NCI-H748 (cell line): ENCODE measurements at regions not wholly inside any gene's neighbourhood (a gene's known extent, or its start where the extent isn't known, plus 50 kb on each side); places are given as distances from the start of the nearest gene placed in this dataset.
A peak's percentile ranks its signal among the peaks of the same experiment; 100 is the strongest.
"Not testable (repeated sequence)": the region's sequence is repeated elsewhere in the genome, so short reads cannot be mapped to it uniquely, and the experiment has no call there.

Experiments
- DNase-seq: peaks from one replicate; lab custom pipeline; 2025; ENCODE audit not compliant: unreplicated experiment; lab: John Stamatoyannopoulos, UW

DNA sequence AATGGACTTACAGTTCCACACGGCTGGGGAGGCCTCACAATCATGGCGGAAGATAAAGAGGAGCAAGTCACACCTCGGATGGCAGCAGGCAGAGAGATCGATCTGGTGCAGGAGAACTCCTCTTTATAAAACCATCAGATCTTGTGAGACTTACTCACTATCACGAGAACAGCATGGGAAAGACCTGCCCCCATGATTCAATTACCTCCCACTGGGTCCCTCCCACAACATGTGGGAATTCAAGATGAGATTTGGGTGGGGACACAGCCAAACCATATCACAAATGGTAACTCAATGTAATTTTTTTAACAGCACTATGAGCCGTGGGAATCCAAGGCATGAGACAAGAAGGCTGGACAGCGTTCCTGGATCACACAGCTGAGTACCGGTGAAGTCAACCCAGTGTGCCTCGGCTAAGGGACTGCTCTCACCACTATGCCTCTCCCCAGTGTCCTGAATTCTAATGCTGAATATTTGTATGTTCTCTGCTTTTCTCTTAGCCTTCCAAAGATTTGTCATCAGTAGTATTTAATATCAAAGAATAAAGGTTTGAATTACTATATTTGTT, 84.3 kb downstream of the IRS2 start:
- not testable (repeated sequence) for DNase-seq

DNA sequence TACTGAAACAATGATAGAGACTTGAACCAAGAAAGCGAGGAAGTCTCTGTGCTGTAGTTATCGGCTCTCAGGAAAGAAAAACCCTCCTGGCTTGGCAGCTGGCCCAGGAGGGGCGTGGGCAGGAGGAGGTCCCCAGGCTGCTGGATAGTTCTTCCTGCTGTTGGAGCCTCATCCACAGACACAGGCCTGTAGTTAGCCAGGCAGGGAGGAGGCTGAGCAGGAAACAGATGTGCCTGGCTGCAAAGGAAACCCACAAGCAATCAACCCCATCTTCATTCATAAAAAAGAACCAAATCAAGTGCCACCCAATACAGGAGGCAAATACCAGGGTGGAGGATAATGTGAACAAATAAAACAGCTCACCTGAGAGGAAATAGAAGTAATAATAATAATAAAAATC, 86.2 kb downstream of the IRS2 start:
- peak; percentile 88 for DNase-seq

DNA sequence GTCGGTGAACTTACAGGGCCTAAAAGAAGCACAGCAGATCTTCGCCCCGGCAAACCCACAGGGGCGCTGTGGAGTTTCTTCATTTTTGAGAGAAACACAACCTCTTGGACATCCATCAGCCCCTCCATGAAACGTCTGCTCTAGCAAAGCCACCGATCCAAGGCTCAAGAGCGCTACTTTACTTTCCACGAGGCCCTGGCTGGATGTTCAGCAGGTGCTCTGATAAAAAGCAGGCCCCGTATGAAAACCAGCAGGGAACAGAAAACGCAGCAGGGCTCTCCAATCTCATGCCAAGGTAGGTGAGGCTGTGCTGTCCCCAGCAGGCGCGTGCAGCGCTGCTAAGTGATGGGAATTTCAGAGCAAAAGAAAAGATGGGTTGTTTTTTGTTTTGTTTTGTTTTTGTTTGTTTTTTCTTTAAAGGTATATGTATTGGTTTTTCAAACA, 86.7 kb downstream of the IRS2 start:
- DNase-seq = peak; percentile 36

DNA sequence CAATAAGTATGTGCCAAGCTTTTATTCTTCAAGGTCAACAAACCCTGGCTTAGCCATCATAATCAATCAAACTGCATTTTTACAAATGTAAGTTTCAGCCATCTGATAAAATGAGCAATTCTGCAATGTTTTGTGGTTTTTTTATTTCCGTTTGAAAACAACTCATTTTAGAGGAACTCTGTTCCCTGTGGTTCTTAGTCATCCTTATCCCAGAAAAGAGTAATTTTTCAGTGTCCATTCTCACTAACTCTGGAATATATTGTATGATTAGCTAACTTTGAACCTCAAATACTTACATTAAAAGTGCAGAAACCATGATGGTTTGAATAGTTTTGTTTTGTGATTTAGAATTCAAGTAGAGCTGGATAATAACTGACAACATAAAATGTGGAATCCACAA, 87.6 kb downstream of the IRS2 start:
- no peak for DNase-seq

DNA sequence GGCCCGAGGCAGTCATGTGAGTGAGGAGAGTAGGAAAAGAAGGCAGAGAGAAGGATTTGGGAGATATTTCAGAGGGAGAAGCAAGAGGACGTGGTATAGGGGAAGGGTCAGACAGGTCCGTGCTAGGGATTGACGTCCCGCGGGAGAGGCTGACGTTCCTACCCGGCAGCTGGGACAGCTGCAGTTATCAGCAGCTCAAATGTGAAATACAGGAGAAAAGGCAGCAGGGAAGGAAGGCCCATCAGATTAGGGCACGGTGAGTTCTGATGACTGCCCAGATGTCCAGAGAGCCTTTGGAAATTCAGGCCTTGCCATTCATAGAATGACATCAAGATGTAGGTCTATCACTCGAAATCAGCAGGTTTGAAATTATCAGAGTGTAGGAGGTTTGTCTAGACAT, 88.4 kb downstream of the IRS2 start:
- no peak for DNase-seq

DNA sequence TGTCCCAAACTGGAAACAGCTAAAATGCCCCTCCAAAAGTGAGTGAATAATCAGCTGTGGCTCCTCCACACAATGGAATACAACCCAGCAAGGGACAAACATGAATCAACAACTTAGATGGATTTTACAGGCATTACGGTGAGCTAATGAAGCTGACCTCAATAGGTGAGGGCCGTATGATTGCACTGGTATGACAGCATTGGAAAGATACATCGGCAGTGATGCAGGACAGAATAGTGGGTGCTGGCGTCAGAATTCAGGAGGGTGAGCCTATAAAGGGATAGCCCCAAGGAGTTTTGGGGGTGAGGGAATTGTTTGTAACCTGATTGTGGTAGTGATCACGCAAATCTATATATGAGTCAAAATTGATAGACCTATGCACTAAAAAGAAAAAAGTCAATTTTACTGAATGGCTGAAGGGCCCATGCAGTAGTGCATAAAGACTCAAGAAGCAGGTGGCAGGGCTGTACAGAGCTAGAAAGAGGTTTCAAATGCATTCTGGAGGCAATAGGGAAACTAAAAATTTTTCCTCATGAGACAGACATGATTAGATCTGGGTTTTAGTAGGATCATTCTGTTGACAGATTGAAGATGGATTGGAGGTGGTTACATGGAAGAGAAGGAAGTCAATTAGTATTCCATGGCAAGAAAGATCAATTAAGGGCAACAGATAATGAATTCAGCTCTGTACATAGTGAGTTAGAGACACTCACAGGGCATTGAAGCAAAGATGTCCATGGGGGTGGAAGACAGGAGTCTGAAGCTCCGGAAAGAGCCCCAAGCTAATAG, 90.8 kb downstream of the IRS2 start:
- DNase-seq = no peak

DNA sequence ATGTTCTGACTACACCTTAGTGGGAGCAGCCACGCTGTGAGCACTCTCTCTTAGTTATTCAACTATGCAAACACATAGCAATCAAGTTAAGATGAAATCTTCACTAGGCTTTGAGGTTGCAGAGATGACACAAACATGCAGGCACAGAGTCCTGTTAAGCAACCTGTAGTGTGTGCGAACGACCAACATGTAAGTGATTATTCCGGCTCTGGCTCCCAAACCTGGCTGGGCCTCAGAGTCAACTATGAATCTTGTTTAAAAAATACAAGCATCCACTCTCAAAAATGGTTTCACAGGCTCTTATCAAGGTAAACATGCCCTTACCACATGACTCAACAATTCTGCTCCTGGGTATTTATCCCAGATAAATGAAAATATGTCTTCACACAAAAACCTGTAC, 91.4 kb downstream of the IRS2 start:
- DNase-seq = no peak

DNA sequence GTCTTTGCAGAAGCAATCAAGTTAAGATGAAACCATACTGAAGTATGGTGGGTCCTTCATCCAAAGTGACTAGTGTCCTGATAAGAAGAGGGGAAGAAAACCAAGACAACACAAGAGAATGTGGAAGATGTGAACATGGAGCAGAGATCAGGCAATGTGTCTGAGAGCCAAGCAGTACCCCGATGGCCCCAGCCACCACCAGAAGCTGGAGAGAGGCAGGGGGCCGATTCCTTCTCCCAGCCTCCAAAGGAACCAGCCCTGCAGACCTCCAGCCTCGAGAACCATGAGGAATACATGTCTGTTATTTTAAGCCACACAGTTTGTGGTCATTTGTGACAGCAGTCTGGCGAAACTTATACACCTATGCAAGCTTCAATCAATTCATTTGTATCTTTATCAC, 93.2 kb downstream of the IRS2 start:
- DNase-seq = no peak

DNA sequence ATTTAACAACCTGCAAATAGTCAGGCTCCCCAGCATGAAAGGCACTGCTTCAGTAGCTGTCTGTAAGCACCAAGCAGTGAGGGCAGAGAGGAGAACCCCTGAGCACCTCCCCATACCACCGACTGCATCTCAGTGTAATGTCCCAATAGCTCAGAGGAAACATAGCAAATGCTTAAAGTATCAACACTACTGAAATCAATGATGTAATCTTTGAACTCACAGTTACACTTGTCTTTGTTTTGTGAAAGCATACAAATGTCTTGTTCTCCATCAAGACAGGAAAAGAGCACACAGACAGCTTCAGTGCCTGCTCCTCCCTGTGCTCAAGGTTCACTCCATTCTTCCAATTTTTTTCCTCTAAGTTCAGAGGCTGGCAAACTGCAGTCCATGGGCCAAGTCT, 94.7 kb downstream of the IRS2 start:
- DNase-seq = no peak

DNA sequence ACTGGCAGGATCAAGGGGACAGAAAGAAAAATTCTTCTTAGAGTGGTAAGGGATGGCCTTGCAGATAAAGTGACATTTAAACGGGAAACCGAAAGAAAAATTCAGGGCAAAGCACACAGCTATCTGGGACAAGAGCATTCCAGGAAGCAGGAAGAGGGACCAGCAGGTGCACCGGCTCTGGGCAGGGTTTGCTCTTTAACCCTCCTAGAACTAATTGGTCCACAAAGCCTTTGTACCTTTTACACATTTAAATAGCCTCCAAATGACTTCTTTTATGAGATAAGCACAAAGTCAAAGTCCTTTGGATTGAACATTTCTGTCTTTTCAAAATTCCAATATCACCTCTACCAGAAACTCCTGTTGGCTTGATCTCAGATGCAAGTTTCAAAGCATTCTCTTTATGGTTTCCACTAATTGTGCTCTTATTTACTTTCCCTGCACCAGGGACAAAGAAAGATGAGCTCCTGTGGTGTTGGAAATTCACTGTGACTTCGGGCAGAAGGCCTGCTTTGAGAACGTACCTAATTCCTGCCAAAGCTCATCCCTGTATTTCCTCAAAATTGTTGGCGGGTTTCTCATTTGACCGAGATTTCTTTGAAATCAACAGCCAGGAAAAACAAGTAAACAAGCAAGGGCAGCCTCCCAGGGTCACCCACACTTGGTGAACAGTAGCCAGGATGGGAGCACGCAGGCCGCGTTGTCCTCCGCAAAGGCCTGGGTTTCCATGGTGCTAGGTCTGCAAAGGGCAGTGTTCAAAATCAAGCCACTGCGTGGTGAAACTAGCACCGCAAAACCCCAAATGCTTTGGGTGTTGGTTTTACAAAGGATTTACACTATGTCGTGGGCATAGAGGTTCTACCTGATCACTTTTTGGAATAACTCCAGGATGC, 98.6 kb downstream of the IRS2 start:
- peak; percentile 88 for DNase-seq

DNA sequence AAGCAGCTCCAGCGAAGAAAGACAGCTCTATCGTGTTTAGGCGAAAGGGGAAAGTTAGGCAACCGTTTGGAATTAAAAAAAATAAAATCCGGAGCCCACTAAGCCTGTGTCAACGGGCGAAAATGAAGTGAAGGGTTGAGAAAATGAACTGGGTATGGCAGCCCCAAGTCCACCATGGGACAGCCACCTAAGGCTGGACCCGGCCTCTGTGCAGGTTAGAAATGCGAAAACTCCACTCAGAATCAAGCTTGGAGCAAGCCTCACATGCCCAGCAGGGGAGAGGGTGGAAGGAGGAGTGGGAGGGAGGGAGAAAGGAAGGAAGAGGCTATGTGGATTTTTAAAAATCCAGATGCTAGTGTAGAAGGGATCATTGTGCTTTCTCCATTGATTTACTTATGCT, 101.2 kb downstream of the IRS2 start:
- no peak for DNase-seq

DNA sequence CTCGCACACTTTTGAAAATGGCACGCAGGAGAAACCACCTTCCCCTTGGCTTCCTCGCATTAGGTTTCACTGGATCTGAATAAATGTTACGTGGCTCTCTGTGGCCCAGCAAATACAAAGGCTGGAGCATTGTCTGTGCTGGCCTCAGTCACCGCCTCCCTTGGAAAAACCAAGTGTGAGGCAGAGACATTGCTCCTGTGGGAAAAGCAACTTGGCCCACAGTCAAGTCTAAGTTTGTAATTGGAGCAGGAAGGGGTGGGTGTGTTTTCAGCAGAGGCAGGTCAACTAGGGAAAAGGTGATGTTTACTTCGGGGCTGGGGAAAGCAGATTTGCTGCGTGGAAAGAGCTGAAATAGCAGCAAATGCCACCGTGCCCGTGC, 101.6 kb downstream of the IRS2 start:
- DNase-seq = peak; percentile 29

DNA sequence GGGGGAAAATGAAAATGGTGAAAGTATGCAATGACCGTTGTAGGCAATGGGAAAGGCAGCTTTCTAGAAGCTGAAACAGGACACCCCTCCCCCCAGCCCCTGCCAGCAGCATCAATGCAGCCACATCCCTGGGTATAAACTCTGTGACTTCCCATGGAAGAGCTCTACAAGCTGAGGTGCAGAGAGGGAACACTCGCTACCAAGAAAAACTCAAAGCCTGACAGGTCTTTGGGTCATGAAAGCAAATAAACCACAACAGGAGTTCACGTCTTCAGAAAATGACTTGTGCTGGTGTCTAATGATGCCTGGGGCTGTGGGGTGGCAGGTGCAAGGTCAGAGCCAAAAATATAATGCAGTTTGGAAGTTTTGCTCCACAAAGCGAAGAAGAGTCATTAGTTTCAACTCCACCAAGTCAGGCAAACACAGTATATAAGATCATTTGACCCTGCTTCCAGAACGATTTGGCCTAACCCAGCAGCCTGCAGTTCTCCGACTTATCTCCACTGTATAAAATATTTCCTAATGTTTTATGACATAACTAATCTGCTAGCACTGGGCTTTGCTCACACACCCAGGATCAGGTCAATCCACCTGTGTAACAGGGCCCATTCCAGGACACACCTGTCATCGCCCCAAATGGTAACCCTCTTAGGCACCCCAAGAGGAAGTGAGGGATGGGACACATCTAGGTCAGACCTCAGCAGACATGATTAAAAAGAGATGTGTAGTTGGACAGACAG, 102.1 kb downstream of the IRS2 start:
- no peak for DNase-seq

DNA sequence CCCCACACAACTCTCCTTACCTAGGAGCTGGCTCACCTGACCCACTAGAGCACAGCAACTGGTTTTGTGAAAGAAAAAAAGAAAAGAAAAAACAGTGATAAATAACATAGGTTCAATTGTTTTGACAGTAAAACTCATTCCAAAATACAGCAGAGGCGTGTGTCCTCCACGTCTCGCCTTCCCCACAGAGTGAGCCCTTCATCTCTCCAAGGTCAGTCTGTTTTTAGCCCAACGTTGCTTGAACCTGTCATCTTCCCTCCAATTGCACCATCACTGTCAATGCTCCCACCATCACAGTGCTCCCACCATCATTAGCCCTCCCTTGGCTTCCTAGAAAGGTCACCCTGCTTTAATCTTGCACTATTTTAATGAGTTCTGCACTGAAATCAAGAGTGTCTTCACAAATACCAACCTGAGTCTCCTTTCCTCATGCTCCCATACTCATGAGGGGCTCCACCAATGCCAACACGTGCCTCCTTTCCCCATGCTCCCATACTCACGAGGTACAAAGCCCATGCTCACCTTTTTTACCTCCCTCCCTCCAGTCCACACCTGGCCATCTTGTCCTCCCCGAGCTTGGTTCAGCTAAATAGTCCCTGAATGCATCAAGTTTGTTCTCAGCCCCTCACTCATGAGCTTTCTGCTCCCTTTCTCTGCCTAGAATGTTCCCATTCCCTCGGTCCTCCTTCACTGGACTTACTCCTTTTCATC, 103.7 kb downstream of the IRS2 start:
- DNase-seq = no peak

DNA sequence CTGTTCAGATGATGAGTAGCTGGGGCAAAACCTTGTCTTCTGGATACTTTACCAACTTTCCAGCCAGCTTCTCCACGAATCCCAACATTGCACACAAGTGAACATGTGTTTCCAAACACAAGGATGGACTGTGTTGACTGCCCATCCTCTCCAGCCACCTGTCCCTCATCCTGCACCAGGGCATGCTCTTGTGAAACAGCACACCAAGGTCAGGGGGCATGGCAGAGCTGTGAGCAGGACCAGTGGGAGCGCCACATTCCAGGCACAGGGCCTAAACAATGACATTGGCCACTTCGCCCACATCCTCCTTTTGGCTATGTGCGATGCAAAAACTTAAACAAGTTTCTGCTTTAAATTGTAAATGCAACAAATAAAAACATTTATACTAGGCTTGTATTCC, 105.5 kb downstream of the IRS2 start:
- no peak for DNase-seq

DNA sequence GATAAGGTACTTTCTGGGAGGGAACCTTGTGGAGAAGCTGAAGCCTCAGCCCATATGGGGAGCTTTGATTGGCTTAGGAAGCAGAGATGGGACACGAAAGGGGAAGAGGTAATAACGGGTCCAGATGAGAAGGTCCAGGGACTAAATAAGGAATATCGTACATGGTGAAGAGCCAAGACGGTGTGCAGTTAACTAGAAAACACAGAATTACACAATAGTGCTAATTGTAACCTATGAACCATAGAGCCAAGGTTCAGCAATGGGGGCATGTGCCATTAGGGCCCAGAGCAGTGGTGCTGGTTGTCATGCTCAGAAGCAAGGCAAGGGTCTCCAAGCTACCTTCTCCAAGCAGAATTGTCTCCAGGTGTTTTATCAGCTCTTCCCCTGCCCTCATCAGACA, 106.1 kb downstream of the IRS2 start:
- no peak for DNase-seq

DNA sequence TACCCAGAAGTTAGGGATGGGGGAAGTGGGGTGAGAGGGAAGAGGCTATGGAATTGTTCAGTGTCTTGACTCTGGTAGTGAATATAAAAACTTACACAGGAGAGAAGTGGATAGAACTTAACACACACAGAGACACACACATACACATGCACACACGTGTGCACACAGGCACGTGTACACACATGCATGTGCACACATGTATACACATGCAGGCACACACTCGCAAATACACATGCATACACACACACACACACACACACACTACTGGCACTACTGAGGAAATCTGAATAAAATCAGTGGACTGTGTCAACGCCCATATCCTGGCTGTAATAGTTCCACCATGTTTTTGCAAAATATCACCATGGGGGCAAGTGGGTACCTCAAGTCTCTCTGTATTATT, 107.9 kb downstream of the IRS2 start:
- DNase-seq = no peak

DNA sequence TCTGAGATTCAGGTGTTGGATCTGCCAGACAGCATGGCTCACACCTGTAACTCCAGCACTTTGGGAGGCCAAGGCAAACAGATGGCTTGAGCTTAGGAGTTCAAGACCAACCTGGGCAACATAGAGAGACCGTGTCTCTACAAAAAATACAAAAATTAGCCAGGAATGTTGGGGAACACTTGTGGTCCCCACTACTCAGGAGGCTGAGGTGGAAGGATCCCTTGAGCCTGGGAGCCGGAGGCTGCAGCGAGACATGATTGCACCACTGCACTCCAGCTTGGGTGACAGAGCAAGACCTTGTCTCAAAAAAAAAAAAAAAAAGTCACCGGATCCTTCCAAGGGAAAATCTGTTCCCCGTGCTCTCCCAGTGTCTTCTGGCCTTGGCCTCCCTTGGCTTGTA, 109.2 kb downstream of the IRS2 start:
- DNase-seq = no peak

DNA sequence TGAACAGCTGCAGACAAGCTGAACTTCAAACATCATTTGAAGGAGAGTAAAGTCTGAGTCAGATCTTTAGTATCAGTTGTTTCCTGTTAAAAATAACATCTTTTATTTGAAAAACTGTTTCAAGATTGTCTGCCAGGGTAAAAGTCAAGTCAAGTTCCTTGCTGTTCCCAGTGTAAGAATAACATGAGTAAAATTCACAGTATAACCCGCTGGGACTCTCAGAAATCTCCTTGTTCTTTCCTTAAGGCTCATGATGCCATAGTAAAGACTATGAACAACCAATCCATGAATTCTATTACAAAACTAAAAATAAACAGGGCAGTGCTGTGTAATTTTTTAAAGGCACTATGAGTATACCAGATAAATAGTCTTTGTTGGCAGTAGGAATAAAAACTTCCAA, 112.9 kb downstream of the IRS2 start:
- no peak for DNase-seq

DNA sequence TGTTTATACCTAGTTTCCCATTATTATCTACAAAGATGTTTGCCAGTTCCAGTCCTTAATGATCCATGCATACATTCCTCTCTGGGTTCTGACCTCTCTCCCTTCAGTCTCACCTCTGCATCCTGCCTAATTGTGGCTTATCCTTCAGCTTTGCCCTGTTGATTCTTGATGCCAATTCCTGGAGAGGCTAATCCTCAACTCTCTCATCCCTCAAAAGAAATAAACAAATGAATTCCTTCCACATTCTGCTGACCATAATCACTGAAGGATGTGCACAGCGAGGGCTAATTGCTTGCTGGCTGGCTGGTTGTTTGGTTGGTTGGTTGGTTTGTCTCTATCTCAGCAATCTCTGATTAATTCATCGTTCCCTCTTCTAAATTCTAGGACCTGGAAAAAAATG, 113.8 kb downstream of the IRS2 start:
- DNase-seq = no peak

DNA sequence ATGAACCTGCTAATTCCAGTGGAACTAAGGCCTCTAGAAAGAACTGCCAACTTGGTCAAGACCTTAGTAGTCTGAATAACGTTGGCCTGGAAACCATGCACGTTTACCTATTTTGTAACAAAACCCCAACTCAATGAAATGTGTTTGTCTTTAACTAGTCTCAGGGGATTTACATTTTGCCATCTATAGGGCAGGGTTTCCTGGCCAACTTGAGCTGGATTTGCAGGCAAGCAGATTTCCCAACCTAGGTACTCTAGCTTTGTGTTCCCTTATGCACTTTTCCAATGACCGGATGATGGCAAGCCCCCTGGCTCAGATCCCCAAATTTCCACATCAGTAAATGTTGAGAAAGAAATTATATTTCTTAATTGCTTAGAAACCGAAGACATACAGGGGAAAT, 114.5 kb downstream of the IRS2 start:
- no peak for DNase-seq
